Mesendoderm (in vitro differentiated cells): ENCODE measurements at regions not wholly inside any gene's neighbourhood (a gene's known extent, or its start where the extent isn't known, plus 50 kb on each side); places are given as distances from the start of the nearest gene placed in this dataset.

Source experiments
- DNase-seq: peaks from one replicate; pipeline ENCODE4 v3.0.0; 2013
- H2AK5ac ChIP-seq: 2 replicates; pipeline ENCODE4 v1.6.1; 2013; ENCODE audit warnings: low read length, inconsistent platforms
- H2BK120ac ChIP-seq: 2 replicates; pipeline ENCODE4 v1.6.1; 2013; ENCODE audit warnings: low read depth, mild to moderate bottlenecking, low read length, moderate library complexity, mixed read lengths
- H2BK15ac ChIP-seq: replicated peaks from 2 replicates; pipeline ENCODE4 v1.6.1; 2013; ENCODE audit warnings: low read depth, mild to moderate bottlenecking, moderate library complexity
- H2BK5ac ChIP-seq: 2 replicates; pipeline ENCODE4 v1.6.1; 2013; ENCODE audit warnings: low read length, inconsistent platforms
- H3K18ac ChIP-seq: 2 replicates; pipeline ENCODE4 v1.6.1; 2013; ENCODE audit warnings: mild to moderate bottlenecking, low read length, mixed read lengths
- H3K23ac ChIP-seq: one replicate; pipeline ENCODE4 v1.6.1; 2013; ENCODE audit warnings: low read length
- H3K27ac ChIP-seq: 2 replicates; pipeline ENCODE4 v1.5.1; 2013; ENCODE audit warnings: low read depth, mild to moderate bottlenecking, inconsistent platforms, low read length, moderate library complexity
- H3K27me3 ChIP-seq: 2 replicates; pipeline ENCODE4 v1.6.1; 2013; ENCODE audit warnings: low read length, control low read depth, mild to moderate bottlenecking, inconsistent platforms; ENCODE audit not compliant: insufficient read depth, poor library complexity
- H3K36me3 ChIP-seq: 2 replicates; pipeline ENCODE4 v1.6.1; 2013; ENCODE audit warnings: low read length, inconsistent platforms; ENCODE audit not compliant: control insufficient read depth, insufficient read depth
- H3K4ac ChIP-seq: one replicate; pipeline ENCODE4 v1.6.1; 2013; ENCODE audit warnings: low read depth, mild to moderate bottlenecking, low read length, moderate library complexity
- H3K4me1 ChIP-seq: 2 replicates; pipeline ENCODE4 v1.6.1; 2013; ENCODE audit warnings: low read depth, low read length, inconsistent platforms; ENCODE audit not compliant: control insufficient read depth
- H3K4me2 ChIP-seq: 2 replicates; pipeline ENCODE4 v1.6.1; 2013; ENCODE audit warnings: low read length
- H3K4me3 ChIP-seq: 2 replicates; pipeline ENCODE4 v1.5.1; 2013; ENCODE audit warnings: mild to moderate bottlenecking, low read length
- H3K56ac ChIP-seq: one replicate; pipeline ENCODE4 v1.6.1; 2013; ENCODE audit warnings: low read length
- H3K79me1 ChIP-seq: 2 replicates; pipeline ENCODE4 v1.6.1; 2013; ENCODE audit warnings: low read length, inconsistent platforms
- H3K79me2 ChIP-seq: 2 replicates; pipeline ENCODE4 v1.6.1; 2013; ENCODE audit warnings: mild to moderate bottlenecking, low read length; ENCODE audit not compliant: control insufficient read depth, insufficient read depth
- H3K9ac ChIP-seq: 2 replicates; pipeline ENCODE4 v1.6.1; 2013; ENCODE audit warnings: low read length, inconsistent platforms
- H4K5ac ChIP-seq: one replicate; pipeline ENCODE4 v1.6.1; 2013; ENCODE audit warnings: low read length
- H4K8ac ChIP-seq: one replicate; pipeline ENCODE4 v1.6.1; 2013; ENCODE audit warnings: low read depth, mild to moderate bottlenecking, control low read depth, low read length, moderate library complexity
- WGBS: extraction: QIAGEN DNeasy Blood & Tissue Kit; methylation state at CpG from one replicate; pipeline ENCODE4 v1.1.7; 2013; ENCODE audit warnings: low lambda C conversion rate, missing lambda C conversion rate; ENCODE audit not compliant: insufficient coverage; ENCODE audit errors: extremely low coverage; 5-methylcytosine and 5-hydroxymethylcytosine counted together

- Histone ChIP-seq H2AK5ac (no peak overlapping the region), H3K23ac (no peak overlapping the region), H3K4me3 (no peak overlapping the region), H3K18ac (no peak overlapping the region), H4K8ac (no peak overlapping the region), H4K5ac (no peak overlapping the region), H3K4me1 (peaks cover 7% of the 10 kb centered on the region), H2BK15ac (no peak overlapping the region), H3K9ac (no peak overlapping the region), H3K36me3 (no peaks in the 10 kb centered on the region), H3K27ac (no peak overlapping the region), H3K27me3 (no peaks in the 10 kb centered on the region), H2BK120ac (no peak overlapping the region), H3K4ac (no peak overlapping the region), H3K56ac (no peak overlapping the region), H3K79me2 (no peaks in the 10 kb centered on the region), H2BK5ac (no peak overlapping the region), H3K4me2 (no peak overlapping the region), H3K79me1 (no peaks in the 10 kb centered on the region)
- WGBS = no CpG with 5 or more reads among the region's 6 CpGs
- no peak for DNase-seq
Measured at GRCh38 chr2:16045653-16046352, 105.5 kb downstream of the MYCN start.

GRCh38 chr2:16044946-16045456, 104.7 kb downstream of the MYCN start:
- no peak overlapping the region for H2BK15ac ChIP-seq
- no peak overlapping the region for H3K18ac ChIP-seq
- no peaks in the 10 kb centered on the region for H3K79me1 ChIP-seq
- H3K79me2 ChIP-seq = no peaks in the 10 kb centered on the region
- no peak overlapping the region for H3K9ac ChIP-seq
- no peak overlapping the region for H4K8ac ChIP-seq
- H3K36me3 ChIP-seq = no peaks in the 10 kb centered on the region
- H3K56ac ChIP-seq = no peak overlapping the region
- H3K27ac ChIP-seq = no peak overlapping the region
- no peak for DNase-seq
- H3K27me3 ChIP-seq = no peaks in the 10 kb centered on the region
- H3K4me3 ChIP-seq = no peak overlapping the region
- no peak overlapping the region for H2BK5ac ChIP-seq
- no peak overlapping the region for H3K4me2 ChIP-seq
- H2BK120ac ChIP-seq = no peak overlapping the region
- no peak overlapping the region for H3K23ac ChIP-seq
- no peak overlapping the region for H3K4ac ChIP-seq
- H2AK5ac ChIP-seq = no peak overlapping the region
- no CpG with 5 or more reads among the region's 6 CpGs for WGBS
- H4K5ac ChIP-seq = no peak overlapping the region
- peaks cover 3% of the 10 kb centered on the region for H3K4me1 ChIP-seq

- Histone ChIP-seq H3K4me3 (no peak overlapping the region), H2BK5ac (no peak overlapping the region), H4K8ac (no peak overlapping the region), H3K4me2 (no peak overlapping the region), H3K23ac (no peak overlapping the region), H3K36me3 (no peaks in the 10 kb centered on the region), H3K4me1 (no peaks in the 10 kb centered on the region), H3K18ac (no peak overlapping the region), H3K79me2 (no peaks in the 10 kb centered on the region), H3K9ac (no peak overlapping the region), H3K79me1 (no peaks in the 10 kb centered on the region), H2BK15ac (no peak overlapping the region), H2BK120ac (no peak overlapping the region), H3K27ac (no peak overlapping the region), H3K4ac (no peak overlapping the region), H2AK5ac (no peak overlapping the region), H3K27me3 (no peaks in the 10 kb centered on the region), H3K56ac (no peak overlapping the region), H4K5ac (no peak overlapping the region)
- whole genome bisulfite sequencing = no CpG with 5 or more reads among the region's 2 CpGs
- DNase-seq = no peak
Measured at GRCh38 chr2:16043627-16044026, 103.3 kb downstream of the MYCN start.

GRCh38 chr2:16043192-16043591, 102.8 kb downstream of the MYCN start:
- Histone ChIP-seq H4K5ac (no peak overlapping the region), H2BK120ac (no peak overlapping the region), H3K23ac (no peak overlapping the region), H3K36me3 (no peaks in the 10 kb centered on the region), H3K4me3 (no peak overlapping the region), H3K79me1 (no peaks in the 10 kb centered on the region), H3K4me1 (no peaks in the 10 kb centered on the region), H2BK5ac (no peak overlapping the region), H3K4me2 (no peak overlapping the region), H3K27me3 (no peaks in the 10 kb centered on the region), H4K8ac (no peak overlapping the region), H3K79me2 (no peaks in the 10 kb centered on the region), H2AK5ac (no peak overlapping the region), H3K27ac (no peak overlapping the region), H3K56ac (no peak overlapping the region), H3K9ac (no peak overlapping the region), H2BK15ac (no peak overlapping the region), H3K18ac (no peak overlapping the region), H3K4ac (no peak overlapping the region)
- no CpG with 5 or more reads among the region's 2 CpGs for WGBS
- no peak for DNase-seq

GRCh38 chr2:16042201-16042700, 101.9 kb downstream of the MYCN start:
- Histone ChIP-seq H2AK5ac (no peak overlapping the region), H3K23ac (no peak overlapping the region), H4K5ac (no peak overlapping the region), H3K27me3 (no peaks in the 10 kb centered on the region), H3K4me3 (no peak overlapping the region), H3K79me2 (no peaks in the 10 kb centered on the region), H3K18ac (no peak overlapping the region), H3K79me1 (no peaks in the 10 kb centered on the region), H3K27ac (no peak overlapping the region), H3K56ac (no peak overlapping the region), H3K9ac (no peak overlapping the region), H4K8ac (no peak overlapping the region), H3K4ac (no peak overlapping the region), H2BK5ac (no peak overlapping the region), H2BK120ac (no peak overlapping the region), H3K36me3 (no peaks in the 10 kb centered on the region), H2BK15ac (no peak overlapping the region), H3K4me2 (no peak overlapping the region), H3K4me1 (no peaks in the 10 kb centered on the region)
- DNase-seq = no peak
- no CpG with 5 or more reads among the region's 3 CpGs for WGBS
